ENCODE measurements at regions not wholly inside any gene's neighbourhood (a gene's known extent, or its start where the extent isn't known, plus 50 kb on each side); places are given as distances from the start of the nearest gene placed in this dataset.

DNA sequence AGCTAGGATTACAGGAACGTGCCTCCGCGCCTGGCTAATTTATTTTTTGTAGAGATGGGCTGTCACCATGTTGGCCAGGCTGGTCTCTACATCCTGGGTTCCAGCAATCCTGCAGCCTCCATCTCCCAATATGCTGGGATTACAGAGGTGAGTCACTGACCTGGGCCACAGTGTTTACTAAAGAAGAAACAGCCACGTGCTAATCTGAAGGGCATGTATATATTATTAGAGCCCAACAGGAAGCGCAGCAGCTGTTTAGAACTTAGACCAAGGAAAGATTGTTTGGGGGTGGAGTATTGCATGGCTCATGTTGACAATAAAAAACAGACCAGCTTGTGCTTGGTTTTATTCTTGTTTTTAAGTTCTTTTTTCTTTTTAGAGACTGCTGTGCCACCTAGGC, 60.2 kb downstream of the HAPSTR1 start:
- ATAC-seq (no peak), DNase-seq (ENCODE audit: low read depth, low spot score) (no peak)
- Histone ChIP-seq H3K36me3 (ENCODE audit: control insufficient read depth, insufficient read depth, low read length) (no peaks in the 10 kb centered on the region), H3K27ac (ENCODE audit: low read length) (no peak overlapping the region), H3K9me3 (ENCODE audit: control insufficient read depth, insufficient read depth, low read depth, low read length) (no peaks in the 10 kb centered on the region), H3K4me1 (ENCODE audit: control insufficient read depth, insufficient read depth, low read length) (no peaks in the 10 kb centered on the region), H3K4me3 (ENCODE audit: low read depth in 2 of 2, low read length in 2 of 2) (no peak overlapping the region), H3K27me3 (ENCODE audit: control insufficient read depth, insufficient read depth, low read length) (no peaks in the 10 kb centered on the region)
- in situ Hi-C loops (cut with HindIII; ENCODE audit: low pct_unique_long_range_greater_than_20kb, low sequenced_read_pairs) (no loop called here), intact Hi-C loops (cut with micrococcal nuclease; ENCODE audit: unreplicated experiment) (no loop called here)
- ChIA-PET POLR2A (no interaction called here), CTCF (no interaction called here)
- BruUV-seq (replicated peaks) = no TSS peak
- TF ChIP-seq SIN3A (IDR thresholded peaks at IDR 0.05; ENCODE audit: borderline replicate concordance, insufficient read depth, low read depth, low read length) = no peak
- TF ChIP-seq, protein P1, sequence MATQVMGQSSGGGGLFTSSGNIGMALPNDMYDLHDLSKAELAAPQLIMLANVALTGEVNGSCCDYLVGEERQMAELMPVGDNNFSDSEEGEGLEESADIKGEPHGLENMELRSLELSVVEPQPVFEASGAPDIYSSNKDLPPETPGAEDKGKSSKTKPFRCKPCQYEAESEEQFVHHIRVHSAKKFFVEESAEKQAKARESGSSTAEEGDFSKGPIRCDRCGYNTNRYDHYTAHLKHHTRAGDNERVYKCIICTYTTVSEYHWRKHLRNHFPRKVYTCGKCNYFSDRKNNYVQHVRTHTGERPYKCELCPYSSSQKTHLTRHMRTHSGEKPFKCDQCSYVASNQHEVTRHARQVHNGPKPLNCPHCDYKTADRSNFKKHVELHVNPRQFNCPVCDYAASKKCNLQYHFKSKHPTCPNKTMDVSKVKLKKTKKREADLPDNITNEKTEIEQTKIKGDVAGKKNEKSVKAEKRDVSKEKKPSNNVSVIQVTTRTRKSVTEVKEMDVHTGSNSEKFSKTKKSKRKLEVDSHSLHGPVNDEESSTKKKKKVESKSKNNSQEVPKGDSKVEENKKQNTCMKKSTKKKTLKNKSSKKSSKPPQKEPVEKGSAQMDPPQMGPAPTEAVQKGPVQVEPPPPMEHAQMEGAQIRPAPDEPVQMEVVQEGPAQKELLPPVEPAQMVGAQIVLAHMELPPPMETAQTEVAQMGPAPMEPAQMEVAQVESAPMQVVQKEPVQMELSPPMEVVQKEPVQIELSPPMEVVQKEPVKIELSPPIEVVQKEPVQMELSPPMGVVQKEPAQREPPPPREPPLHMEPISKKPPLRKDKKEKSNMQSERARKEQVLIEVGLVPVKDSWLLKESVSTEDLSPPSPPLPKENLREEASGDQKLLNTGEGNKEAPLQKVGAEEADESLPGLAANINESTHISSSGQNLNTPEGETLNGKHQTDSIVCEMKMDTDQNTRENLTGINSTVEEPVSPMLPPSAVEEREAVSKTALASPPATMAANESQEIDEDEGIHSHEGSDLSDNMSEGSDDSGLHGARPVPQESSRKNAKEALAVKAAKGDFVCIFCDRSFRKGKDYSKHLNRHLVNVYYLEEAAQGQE (IDR thresholded peaks at IDR 0.05; ENCODE audit: insufficient read depth in 1 of 2, low read depth in 2 of 2, low read length in 1 of 2) = no peak

DNA sequence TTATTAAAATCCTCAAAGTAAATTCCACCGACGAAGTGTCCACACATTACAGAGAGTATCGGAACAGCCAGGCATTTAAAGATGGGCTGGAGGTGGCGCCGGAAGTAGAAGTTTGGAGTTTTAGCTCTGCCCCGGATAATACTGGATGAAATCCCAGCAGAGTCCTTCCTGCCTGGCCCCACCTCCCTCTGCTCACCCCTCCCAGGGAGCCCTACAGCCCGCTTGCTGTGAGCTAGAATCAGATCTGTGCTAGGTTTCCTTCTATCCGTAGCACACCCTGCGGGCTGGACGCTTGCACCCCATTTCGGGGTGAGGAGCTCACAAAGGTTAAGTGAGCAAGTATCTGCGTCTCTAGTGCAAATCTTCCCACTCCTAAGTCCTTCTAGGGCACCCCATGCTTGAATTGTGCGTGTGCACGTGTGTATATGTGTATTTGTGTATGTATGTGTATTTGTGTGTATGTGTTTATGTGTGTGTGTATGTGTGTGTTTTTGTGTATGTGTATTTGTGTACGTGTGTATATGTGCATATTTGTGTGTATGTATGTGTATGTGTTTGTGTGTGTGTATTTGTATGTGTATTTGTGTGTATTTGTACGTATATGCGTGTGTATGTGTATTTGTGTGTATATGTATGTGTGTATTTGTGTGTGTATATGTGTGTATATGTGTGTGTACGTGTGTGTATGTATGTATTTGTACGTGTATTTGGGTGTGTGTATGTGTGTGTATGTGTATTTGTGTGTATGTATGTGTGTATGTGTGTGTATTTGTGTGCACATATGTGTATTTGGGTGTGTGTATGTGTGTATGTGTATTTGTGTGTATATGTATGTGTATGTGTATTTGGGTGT, 61.4 kb downstream of the HAPSTR1 start:
- no peak overlapping the region for H3K4me3 ChIP-seq (ENCODE audit: low read depth in 2 of 2, low read length in 2 of 2)
- H3K36me3 ChIP-seq (ENCODE audit: control insufficient read depth, insufficient read depth, low read length) = no peaks in the 10 kb centered on the region
- no peak overlapping the region for H3K27ac ChIP-seq (ENCODE audit: low read length)
- DNase-seq (ENCODE audit: low read depth, low spot score) (no peak), ATAC-seq (no peak)
- BruUV-seq (replicated peaks) = no TSS peak
- TF ChIP-seq SIN3A (IDR thresholded peaks at IDR 0.05; ENCODE audit: borderline replicate concordance, insufficient read depth, low read depth, low read length) (no peak), TCF7L2 (IDR thresholded peaks at IDR 0.05; ENCODE audit: low read depth, low read length) (no peak), CTCF (IDR thresholded peaks at IDR 0.05) (no peak), POLR2AphosphoS5 (IDR thresholded peaks at IDR 0.05; ENCODE audit: low read depth, low read length) (no peak)
- TF ChIP-seq, protein P1 (IDR thresholded peaks at IDR 0.05; ENCODE audit: insufficient read depth in 1 of 2, low read depth in 2 of 2, low read length in 1 of 2) = no peak
- H3K9me3 ChIP-seq (ENCODE audit: control insufficient read depth, insufficient read depth, low read depth, low read length) = no peaks in the 10 kb centered on the region
- ChIA-PET CTCF (no interaction called here), POLR2A (no interaction called here)
- no peaks in the 10 kb centered on the region for H3K4me1 ChIP-seq (ENCODE audit: control insufficient read depth, insufficient read depth, low read length)
- intact Hi-C loops (cut with micrococcal nuclease; ENCODE audit: unreplicated experiment) (no loop called here), in situ Hi-C loops (cut with HindIII; ENCODE audit: low pct_unique_long_range_greater_than_20kb, low sequenced_read_pairs) (no loop called here)
- H3K27me3 ChIP-seq (ENCODE audit: control insufficient read depth, insufficient read depth, low read length) = no peaks in the 10 kb centered on the region
